ENCODE measurements at regions not wholly inside any gene's neighbourhood (a gene's known extent, or its start where the extent isn't known, plus 50 kb on each side); places are given as distances from the start of the nearest gene placed in this dataset.

- DNase-seq: peak in 35 of 51 donors; percentile 3 to 77 (median 17)
Observed at GRCh38 chr15:98518823-98519561, 129.3 kb upstream of the IGF1R start.

- no peak for DNase-seq
Observed at GRCh38 chr15:98519767-98520550, 128.4 kb upstream of the IGF1R start.

- DNase-seq: no peak
Observed at GRCh38 chr15:98522127-98522526, 126.2 kb upstream of the IGF1R start.

- no peak for DNase-seq
Observed at GRCh38 chr15:98523912-98524662, 124.3 kb upstream of the IGF1R start.

GRCh38 chr15:98524838-98525660 lies 123.3 kb upstream of the IGF1R start:
- DNase-seq: no peak

- DNase-seq: no peak
Observed at GRCh38 chr15:98525661-98526001, 122.7 kb upstream of the IGF1R start.

GRCh38 chr15:98526094-98526493 lies 122.2 kb upstream of the IGF1R start:
- no peak for DNase-seq

- no peak for DNase-seq
Observed at GRCh38 chr15:98528046-98528725, 120.2 kb upstream of the IGF1R start.

- no peak for DNase-seq
Observed at GRCh38 chr15:98529205-98530145, 118.9 kb upstream of the IGF1R start.

- peak in 1 of 51 donors; percentile 18 for DNase-seq
Observed at GRCh38 chr15:98530570-98530969, 117.8 kb upstream of the IGF1R start.

GRCh38 chr15:98532063-98532462 lies 116.3 kb upstream of the IGF1R start:
- no peak for DNase-seq

GRCh38 chr15:98536976-98537375 lies 111.4 kb upstream of the IGF1R start:
- DNase-seq: no peak

GRCh38 chr15:98537516-98538060 lies 110.8 kb upstream of the IGF1R start:
- DNase-seq: no peak

GRCh38 chr15:98541519-98541918 lies 106.8 kb upstream of the IGF1R start:
- DNase-seq: no peak

- no peak for DNase-seq
Observed at GRCh38 chr15:98543237-98543636, 105.1 kb upstream of the IGF1R start.

GRCh38 chr15:98546329-98546728 lies 102.0 kb upstream of the IGF1R start:
- DNase-seq: no peak

GRCh38 chr15:98547275-98547674 lies 101.1 kb upstream of the IGF1R start:
- no peak for DNase-seq

- DNase-seq: peak in 11 of 51 donors; percentile 10 to 54 (median 36)
Observed at GRCh38 chr15:98547741-98548138, 100.6 kb upstream of the IGF1R start.

Data from hypothalamus (tissue), 51 donors.